Cerebellar cortex (tissue), 1 donor: ENCODE measurements at regions not wholly inside any gene's neighbourhood (a gene's known extent, or its start where the extent isn't known, plus 50 kb on each side); places are given as distances from the start of the nearest gene placed in this dataset.
"Not testable (repeated sequence)": the region's sequence is repeated elsewhere in the genome, so short reads cannot be mapped to it uniquely, and the experiment has no call there.

ENCODE experiments used
- DNase-seq: peaks from one replicate; pipeline ENCODE4 v3.0.0-alpha.2; 2015; ENCODE audit warnings: low spot score

- no peak for DNase-seq
These were observed 236.4 kb downstream of the TFEC start for GRCh38 chr7:115793958-115794702.

DNA sequence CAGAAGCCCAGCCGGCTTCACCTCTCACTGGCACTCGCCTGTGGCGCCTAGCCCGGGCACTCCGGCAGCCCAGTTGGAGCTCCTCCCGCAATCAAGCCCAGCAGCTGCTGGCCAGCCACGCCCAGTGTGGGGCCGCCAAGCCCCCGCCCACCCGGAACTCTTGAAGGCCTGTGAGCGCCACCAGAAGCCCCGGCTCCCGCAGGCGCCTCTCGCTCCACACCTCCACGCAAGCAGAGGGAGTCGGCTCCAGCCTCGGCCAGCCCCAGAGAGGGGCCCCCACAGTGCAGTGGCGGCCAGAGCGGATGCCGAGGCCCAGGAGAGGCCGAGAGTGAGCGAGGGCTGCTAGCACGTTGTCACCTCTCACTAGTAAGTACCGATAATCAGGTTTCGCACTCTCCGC lies 240.7 kb downstream of the TFEC start:
- DNase-seq = no peak

- DNase-seq = not testable (repeated sequence)
These were observed 241.1 kb downstream of the TFEC start for GRCh38 chr7:115789473-115789872.

GRCh38 chr7:115782696-115783490 lies 247.7 kb downstream of the TFEC start:
- no peak for DNase-seq

- no peak for DNase-seq
These were observed 251.0 kb downstream of the TFEC start for GRCh38 chr7:115779561-115779960.

DNA sequence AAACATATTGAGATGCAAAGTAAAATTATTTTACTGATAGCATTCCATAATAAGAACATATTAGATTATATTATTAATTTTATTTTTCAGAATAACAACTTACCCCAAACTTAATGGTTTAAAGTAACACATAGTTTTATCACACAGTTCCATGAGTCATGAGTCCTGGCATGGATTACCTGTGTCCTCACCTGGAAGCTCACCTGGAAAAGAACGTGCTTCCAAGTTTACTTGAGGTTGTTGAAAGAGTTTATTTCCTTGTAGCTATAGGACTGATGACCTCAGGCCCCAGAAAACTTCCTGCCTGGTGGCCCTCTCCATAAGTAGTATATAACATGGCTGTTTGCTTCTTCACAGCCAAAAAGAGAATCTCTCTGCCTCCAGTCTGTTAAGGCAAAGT lies 254.6 kb downstream of the TFEC start:
- no peak for DNase-seq

- no peak for DNase-seq
These were observed 267.2 kb downstream of the TFEC start for GRCh38 chr7:115763347-115763746.

DNA sequence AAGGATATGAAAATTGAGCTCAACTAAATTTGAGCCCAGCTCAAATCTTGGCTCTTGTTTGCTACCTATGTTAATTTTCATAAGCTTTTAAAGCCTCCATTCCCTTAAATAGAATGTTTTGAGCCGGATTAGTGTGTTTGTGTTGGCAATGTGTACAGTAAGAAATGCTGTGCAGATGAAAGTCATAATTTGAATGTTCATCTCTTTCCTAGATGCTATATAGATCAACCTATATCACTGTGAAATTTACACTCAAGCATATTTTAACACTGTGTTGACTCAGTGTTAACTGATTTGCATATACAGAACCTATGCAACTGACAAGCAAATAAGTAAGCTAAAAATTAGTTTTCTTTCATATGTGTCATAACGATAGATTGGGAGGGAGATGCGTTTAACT lies 272.5 kb downstream of the TFEC start:
- no peak for DNase-seq

GRCh38 chr7:115754226-115754625 lies 276.3 kb downstream of the TFEC start:
- DNase-seq = no peak

GRCh38 chr7:115749924-115750323 lies 280.6 kb downstream of the TFEC start:
- no peak for DNase-seq

- peak; percentile 5 for DNase-seq
These were observed 282.3 kb downstream of the TFEC start for GRCh38 chr7:115748123-115748738.

DNA sequence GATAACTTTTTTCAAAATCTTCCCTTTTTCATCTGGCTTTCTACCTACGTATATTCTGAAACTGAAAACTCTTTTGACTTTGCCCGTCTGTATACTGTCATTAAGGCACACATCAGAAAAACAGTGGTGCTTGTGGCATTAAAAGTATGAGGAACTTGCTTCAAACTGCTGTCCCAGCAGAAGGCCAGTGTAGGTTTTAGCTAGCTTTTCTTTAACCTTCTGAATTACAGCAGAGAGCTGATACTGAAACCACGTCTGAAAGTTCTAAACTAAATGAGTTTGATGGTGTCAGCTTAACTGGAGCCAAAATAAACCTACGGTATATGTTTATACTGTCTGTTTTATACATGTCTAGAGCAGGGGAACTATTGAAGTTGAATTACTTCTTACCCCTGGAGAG lies 283.4 kb downstream of the TFEC start:
- no peak for DNase-seq

DNA sequence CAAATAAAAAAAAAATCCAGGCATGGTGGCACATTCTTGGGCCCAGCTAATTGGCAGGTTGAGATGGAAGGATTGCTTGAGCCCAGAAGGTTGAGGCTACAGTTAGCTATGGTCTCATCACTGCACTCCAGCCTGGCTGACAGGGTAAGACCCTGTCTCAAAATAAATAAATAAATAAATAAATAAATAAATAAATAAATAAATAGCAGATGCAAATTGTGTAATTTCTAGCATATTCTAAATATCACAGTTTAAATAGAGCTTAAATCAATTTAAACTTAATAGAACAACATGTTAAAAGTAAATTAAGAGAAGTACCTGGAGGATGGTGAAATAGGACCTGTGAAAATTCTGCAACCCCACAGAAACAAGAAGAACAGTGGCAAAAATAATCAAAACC lies 290.5 kb downstream of the TFEC start:
- no peak for DNase-seq

DNA sequence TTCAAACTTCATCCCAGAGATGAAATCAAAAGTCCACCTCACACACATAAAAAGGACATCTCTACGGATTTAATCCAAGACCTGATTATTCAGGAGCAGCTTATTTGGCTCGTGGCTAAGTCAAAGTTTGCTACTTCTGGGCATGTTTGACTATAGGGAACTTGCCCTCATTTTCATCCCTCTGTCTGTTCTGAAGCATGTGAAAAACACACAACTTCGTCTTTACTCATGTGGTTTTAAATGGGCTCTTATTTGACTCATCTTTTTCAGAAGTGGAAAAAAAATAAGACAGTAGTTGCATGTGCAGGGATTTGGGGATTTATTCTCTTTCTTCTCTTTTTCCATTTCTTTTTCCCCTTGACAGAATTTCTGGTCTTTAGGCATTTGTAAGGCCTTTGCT lies 295.9 kb downstream of the TFEC start:
- DNase-seq = no peak

DNA sequence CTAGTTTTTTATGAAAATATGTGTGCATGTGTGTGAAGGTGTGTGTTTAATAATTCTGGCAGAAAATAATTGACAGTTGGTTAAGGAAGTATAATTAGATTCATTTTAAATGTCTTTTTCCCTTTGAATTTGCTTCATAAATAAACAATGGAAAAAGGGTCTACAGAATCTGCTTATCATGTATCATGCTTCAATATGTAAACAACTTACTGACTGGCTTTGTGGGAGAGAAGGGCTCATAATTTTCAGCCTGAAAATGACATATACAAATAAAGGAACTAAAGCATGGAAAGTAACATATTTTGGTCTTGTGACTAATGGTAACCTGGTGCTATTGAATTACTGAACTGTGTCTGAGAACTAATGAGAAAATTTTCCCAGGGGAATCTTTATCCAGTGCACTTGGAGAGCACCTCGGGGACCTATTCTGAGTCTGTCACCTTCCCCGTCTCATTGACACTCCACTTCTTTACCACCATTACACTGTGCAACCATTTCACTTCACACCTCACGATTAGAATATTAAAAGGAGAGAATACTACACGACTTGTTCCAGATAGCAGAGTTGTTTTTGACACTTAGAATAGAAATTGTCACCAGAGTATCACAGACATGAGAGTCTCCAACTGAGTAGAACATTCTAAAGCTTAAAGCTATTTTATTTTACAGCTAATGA lies 298.6 kb downstream of the TFEC start:
- no peak for DNase-seq

DNA sequence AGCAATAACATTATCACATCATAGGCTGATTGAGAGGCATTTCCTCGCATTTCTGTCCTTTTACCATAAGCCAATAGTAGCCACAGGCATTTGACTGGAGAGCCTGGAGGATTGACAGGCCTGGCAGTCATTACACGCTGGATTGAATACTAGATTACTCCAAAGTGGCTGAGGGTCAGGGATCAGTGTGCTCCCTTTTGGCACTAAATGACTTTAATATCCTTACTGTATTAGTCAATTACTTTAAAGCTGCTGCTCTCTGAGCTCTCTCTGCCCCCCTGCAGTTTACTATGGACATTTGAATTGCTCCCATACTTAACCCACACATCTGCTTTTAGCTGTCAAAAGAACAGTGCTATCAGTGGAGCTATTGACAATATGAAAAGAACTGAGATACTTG lies 302.0 kb downstream of the TFEC start:
- no peak for DNase-seq

- DNase-seq = no peak
These were observed 306.0 kb downstream of the TFEC start for GRCh38 chr7:115724400-115725056.

DNA sequence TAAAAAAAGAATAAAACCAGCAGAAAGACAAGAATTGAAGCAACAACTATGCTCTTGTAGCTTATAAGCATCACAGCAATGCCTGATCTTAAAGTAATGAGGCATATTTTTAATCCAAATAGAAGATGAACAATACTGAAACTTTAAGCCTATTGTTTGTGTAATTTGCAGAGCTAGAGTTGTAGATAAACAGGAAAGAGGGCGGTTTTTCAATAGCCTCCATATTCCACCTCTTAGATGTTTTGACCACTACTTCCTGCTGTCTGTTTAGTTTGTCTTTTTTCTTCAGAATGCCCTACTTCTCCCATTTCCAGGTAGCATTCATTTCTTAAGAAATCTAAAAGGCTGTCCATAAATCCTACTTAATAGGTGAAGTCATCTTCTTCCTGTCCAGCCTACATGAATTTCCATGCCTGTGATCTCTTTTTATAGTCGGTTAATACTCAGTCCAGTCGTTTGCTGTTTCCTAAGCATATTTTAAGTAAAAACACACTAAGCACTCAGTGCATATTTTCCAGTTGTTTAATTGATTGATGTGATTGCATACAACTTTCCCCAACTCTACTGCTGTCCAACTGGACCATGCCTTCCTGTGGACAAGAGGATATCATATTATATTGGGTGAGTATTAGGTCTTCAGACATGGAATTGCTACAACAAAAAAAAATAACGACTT lies 308.1 kb downstream of the TFEC start:
- no peak for DNase-seq

GRCh38 chr7:115721293-115722217 lies 309.0 kb downstream of the TFEC start:
- no peak for DNase-seq

- no peak for DNase-seq
These were observed 310.6 kb downstream of the TFEC start for GRCh38 chr7:115719963-115720362.
